ENCODE measurements at regions not wholly inside any gene's neighbourhood (a gene's known extent, or its start where the extent isn't known, plus 50 kb on each side); places are given as distances from the start of the nearest gene placed in this dataset.

DNA sequence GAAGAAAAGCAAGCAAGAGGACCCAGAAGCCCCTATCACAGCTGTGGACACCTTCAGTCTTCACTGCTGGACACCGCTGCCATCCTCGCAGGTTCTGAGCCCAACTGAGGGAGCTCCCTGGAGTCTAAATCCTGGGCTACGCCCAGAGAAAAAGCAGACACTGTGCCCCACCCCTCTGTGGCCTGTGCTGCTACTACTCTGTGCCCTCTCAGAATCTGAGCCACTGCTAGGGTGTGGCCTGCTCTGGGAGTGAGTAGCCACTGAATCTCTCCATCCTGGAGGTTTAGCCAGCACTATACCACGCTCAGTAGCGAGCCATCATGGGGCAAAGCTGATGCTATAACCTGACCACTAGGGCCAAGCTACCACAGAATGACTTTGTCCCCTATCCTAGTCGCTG, 338.2 kb downstream of the NPR3 start:
- Histone ChIP-seq H3K4me2 (peak overlapping the region; percentile 77), H3K4me1 (peaks cover 20% of the 10 kb centered on the region), H3K4me3 (peak overlapping the region; percentile 40), H3K9me3 (no peaks in the 10 kb centered on the region; the same call in 2 of the 3 replicates), H3K27ac (peak overlapping the region; percentile 85 to 88)
- peak; percentile 91 to 93 for ATAC-seq
- FAIRE-seq: no peak
- no peak for TF ChIP-seq ZC3H11A (IDR thresholded peaks at IDR 0.05)
- 0 out of 5 replicates have a peak, but pooled peaks of 1 of the 2 experiments have one; percentile 33 for TF ChIP-seq JUN (IDR thresholded peaks at IDR 0.05)
- TF ChIP-seq RFX5 (IDR thresholded peaks at IDR 0.05): no peak
- TF ChIP-seq, protein P1, sequence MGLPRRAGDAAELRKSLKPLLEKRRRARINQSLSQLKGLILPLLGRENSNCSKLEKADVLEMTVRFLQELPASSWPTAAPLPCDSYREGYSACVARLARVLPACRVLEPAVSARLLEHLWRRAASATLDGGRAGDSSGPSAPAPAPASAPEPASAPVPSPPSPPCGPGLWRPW (IDR thresholded peaks at IDR 0.05): no peak
- peak; percentile 40 to 64 for DNase-seq (ENCODE audit: low read depth in 1 of 2, low spot score in 1 of 2)
- CTCF ChIA-PET: interaction anchor here (0.7 to 1.7 kb wide), 5 partner anchors 10 to 360 kb away, joined by 3 to 4 read pairs (median 3); no protein-coding TSS in a partner anchor
- POLR2A ChIA-PET: interaction anchor here (0.5 to 1.6 kb wide), 2 partner anchors 99 to 234 kb away, joined by 4 read pairs; no protein-coding TSS in a partner anchor
- WGBS (ENCODE audit: missing lambda C conversion rate): 37% methylated on average over 5 of the region's 6 CpGs

DNA sequence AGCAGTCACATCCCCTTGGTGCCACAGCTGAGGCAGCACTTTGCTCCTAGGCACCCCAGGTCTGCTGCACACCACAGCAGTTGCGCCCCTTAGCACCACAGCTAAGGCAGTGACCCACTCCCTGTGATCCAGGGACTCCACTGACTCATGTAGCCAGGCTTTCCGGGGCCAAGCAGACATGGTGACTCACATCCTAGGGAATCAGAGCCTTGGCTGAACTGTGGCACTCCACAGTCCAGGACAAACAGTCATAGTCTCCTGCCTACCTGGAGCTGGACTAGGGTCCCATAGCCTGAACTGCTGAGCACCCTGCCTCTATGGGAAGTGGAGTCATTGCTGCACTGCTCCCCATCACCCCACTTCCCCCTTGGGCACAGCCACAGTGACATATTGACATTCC, 338.7 kb downstream of the NPR3 start:
- peak; percentile 96 to 98 for ATAC-seq
- DNase-seq (ENCODE audit: low read depth in 1 of 2, low spot score in 1 of 2): peak; percentile 60 to 80
- Histone ChIP-seq H3K27ac (peak overlapping the region; percentile 85 to 88), H3K4me2 (peak overlapping the region; percentile 77), H3K4me1 (peaks cover 20% of the 10 kb centered on the region), H3K9me3 (peaks cover 5% of the 10 kb centered on the region; the same call in 2 of the 3 replicates), H3K4me3 (peak overlapping the region; percentile 40; the same call in 2 of the 3 replicates)
- CTCF ChIA-PET: interaction anchor here (0.7 to 1.7 kb wide), 5 partner anchors 16 to 339 kb away, joined by 3 read pairs; partner anchors contain the start of gene NPR3
- POLR2A ChIA-PET: interaction anchor here (0.5 to 1.6 kb wide), 2 partner anchors 98 to 233 kb away, joined by 4 read pairs; no protein-coding TSS in a partner anchor
- TF ChIP-seq FOXS1 (CRISPR knock-in tag; IDR thresholded peaks at IDR 0.05) (no peak), PHF8 (IDR thresholded peaks at IDR 0.05; ENCODE audit: borderline replicate concordance, low read depth) (no peak), HOXA7 (CRISPR knock-in tag; IDR thresholded peaks at IDR 0.05) (no peak), EP300 (IDR thresholded peaks at IDR 0.05) (no peak), FOSL2 (IDR thresholded peaks at IDR 0.05) (peak; percentile 73; the same call in 1 of the 2 replicates), FOSL2 (CRISPR knock-in tag; IDR thresholded peaks at IDR 0.05) (peak; percentile 90), TP53 (CRISPR knock-in tag; IDR thresholded peaks at IDR 0.05) (no peak), EHF (CRISPR knock-in tag; IDR thresholded peaks at IDR 0.05) (no peak), ZC3H11A (IDR thresholded peaks at IDR 0.05) (no peak), HEYL (CRISPR knock-in tag; IDR thresholded peaks at IDR 0.05) (no peak), POLR2A (IDR thresholded peaks at IDR 0.05; ENCODE audit: low read length) (no peak), RNF2 (IDR thresholded peaks at IDR 0.05; ENCODE audit: borderline replicate concordance, low read depth) (no peak), RAD21 (conservative IDR thresholded peaks at IDR 0.05 in 1 of 2, IDR thresholded peaks at IDR 0.05 in 1 of 2) (no peak), MAZ (IDR thresholded peaks at IDR 0.05; ENCODE audit: borderline replicate concordance, low read depth, low read length) (no peak), MAFK (IDR thresholded peaks at IDR 0.05; ENCODE audit: partially characterized antibody) (peak; percentile 31), CBX2 (IDR thresholded peaks at IDR 0.05; ENCODE audit: borderline replicate concordance, low read depth) (no peak), HOXB5 (CRISPR knock-in tag; IDR thresholded peaks at IDR 0.05) (no peak), BHLHE40 (IDR thresholded peaks at IDR 0.05; ENCODE audit: low read depth, low read length) (no peak), NFE2L2 (conservative IDR thresholded peaks at IDR 0.05; ENCODE audit: low read length) (no peak), EHMT2 (IDR thresholded peaks at IDR 0.05; ENCODE audit: low read depth) (no peak), RFX5 (IDR thresholded peaks at IDR 0.05) (no peak), FOSB (CRISPR knock-in tag; IDR thresholded peaks at IDR 0.05) (no peak), CHD2 (IDR thresholded peaks at IDR 0.05; ENCODE audit: low read length, partially characterized antibody) (no peak), ZFP36 (IDR thresholded peaks at IDR 0.05; ENCODE audit: borderline replicate concordance, partially characterized antibody) (no peak), JUN (IDR thresholded peaks at IDR 0.05) (no peak), JUNB (IDR thresholded peaks at IDR 0.05) (peak; percentile 47; the same call in 1 of the 2 replicates), NR3C1 (IDR thresholded peaks at IDR 0.05) (no peak)
- TF ChIP-seq, protein P2, sequence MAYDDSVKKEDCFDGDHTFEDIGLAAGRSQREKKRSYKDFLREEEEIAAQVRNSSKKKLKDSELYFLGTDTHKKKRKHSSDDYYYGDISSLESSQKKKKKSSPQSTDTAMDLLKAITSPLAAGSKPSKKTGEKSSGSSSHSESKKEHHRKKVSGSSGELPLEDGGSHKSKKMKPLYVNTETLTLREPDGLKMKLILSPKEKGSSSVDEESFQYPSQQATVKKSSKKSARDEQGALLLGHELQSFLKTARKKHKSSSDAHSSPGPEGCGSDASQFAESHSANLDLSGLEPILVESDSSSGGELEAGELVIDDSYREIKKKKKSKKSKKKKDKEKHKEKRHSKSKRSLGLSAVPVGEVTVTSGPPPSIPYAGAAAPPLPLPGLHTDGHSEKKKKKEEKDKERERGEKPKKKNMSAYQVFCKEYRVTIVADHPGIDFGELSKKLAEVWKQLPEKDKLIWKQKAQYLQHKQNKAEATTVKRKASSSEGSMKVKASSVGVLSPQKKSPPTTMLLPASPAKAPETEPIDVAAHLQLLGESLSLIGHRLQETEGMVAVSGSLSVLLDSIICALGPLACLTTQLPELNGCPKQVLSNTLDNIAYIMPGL (CRISPR knock-in tag; IDR thresholded peaks at IDR 0.05; ENCODE audit: borderline replicate concordance): no peak
- TF ChIP-seq, protein P3, sequence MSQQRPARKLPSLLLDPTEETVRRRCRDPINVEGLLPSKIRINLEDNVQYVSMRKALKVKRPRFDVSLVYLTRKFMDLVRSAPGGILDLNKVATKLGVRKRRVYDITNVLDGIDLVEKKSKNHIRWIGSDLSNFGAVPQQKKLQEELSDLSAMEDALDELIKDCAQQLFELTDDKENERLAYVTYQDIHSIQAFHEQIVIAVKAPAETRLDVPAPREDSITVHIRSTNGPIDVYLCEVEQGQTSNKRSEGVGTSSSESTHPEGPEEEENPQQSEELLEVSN (IDR thresholded peaks at IDR 0.05; ENCODE audit: borderline replicate concordance, low read depth): no peak
- TF ChIP-seq, protein P4, sequence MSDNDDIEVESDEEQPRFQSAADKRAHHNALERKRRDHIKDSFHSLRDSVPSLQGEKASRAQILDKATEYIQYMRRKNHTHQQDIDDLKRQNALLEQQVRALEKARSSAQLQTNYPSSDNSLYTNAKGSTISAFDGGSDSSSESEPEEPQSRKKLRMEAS (IDR thresholded peaks at IDR 0.05): peak; percentile 25; the same call in 1 of the 2 replicates
- TF ChIP-seq, protein P5, sequence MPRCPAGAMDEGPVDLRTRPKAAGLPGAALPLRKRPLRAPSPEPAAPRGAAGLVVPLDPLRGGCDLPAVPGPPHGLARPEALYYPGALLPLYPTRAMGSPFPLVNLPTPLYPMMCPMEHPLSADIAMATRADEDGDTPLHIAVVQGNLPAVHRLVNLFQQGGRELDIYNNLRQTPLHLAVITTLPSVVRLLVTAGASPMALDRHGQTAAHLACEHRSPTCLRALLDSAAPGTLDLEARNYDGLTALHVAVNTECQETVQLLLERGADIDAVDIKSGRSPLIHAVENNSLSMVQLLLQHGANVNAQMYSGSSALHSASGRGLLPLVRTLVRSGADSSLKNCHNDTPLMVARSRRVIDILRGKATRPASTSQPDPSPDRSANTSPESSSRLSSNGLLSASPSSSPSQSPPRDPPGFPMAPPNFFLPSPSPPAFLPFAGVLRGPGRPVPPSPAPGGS (IDR thresholded peaks at IDR 0.05): no peak
- TF ChIP-seq, protein P6, sequence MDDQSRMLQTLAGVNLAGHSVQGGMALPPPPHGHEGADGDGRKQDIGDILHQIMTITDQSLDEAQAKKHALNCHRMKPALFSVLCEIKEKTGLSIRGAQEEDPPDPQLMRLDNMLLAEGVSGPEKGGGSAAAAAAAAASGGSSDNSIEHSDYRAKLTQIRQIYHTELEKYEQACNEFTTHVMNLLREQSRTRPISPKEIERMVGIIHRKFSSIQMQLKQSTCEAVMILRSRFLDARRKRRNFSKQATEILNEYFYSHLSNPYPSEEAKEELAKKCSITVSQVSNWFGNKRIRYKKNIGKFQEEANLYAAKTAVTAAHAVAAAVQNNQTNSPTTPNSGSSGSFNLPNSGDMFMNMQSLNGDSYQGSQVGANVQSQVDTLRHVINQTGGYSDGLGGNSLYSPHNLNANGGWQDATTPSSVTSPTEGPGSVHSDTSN (IDR thresholded peaks at IDR 0.05): no peak
- no peak for FAIRE-seq
- WGBS (ENCODE audit: missing lambda C conversion rate): 29% methylated on average over 1 of the region's 2 CpGs

Measured in A549 (cell line).